ENCODE measurements at regions not wholly inside any gene's neighbourhood (a gene's known extent, or its start where the extent isn't known, plus 50 kb on each side); places are given as distances from the start of the nearest gene placed in this dataset.

DNA sequence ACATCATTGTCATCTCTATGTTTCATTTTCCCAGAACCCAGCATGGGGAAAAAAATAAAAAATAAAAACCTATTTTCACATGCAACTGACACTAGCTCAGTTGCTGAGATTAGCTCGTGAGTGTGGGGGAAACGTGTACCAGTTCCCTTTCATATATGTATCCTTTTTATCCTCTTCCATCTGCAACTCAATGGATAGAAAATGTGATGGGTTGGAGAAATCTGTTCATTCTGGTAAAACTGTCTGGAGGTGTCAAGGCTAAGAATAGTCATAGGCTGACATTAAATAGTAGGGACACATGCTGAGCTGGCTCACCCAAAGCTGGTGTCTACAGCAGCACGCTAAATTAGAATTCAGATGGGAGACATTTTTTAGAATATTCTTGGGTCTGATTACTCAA, 519.3 kb downstream of the ELAVL2 start:
- TF ChIP-seq, protein P1, sequence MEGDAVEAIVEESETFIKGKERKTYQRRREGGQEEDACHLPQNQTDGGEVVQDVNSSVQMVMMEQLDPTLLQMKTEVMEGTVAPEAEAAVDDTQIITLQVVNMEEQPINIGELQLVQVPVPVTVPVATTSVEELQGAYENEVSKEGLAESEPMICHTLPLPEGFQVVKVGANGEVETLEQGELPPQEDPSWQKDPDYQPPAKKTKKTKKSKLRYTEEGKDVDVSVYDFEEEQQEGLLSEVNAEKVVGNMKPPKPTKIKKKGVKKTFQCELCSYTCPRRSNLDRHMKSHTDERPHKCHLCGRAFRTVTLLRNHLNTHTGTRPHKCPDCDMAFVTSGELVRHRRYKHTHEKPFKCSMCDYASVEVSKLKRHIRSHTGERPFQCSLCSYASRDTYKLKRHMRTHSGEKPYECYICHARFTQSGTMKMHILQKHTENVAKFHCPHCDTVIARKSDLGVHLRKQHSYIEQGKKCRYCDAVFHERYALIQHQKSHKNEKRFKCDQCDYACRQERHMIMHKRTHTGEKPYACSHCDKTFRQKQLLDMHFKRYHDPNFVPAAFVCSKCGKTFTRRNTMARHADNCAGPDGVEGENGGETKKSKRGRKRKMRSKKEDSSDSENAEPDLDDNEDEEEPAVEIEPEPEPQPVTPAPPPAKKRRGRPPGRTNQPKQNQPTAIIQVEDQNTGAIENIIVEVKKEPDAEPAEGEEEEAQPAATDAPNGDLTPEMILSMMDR (IDR thresholded peaks at IDR 0.05; ENCODE audit: insufficient read depth, low read length, poor library complexity, severe bottlenecking): no peak
- no peak for TF ChIP-seq EZH2phosphoT487 (conservative IDR thresholded peaks at IDR 0.05; ENCODE audit: low read length)

All from SU-DHL-6 (cell line).